ENCODE measurements at regions not wholly inside any gene's neighbourhood (a gene's known extent, or its start where the extent isn't known, plus 50 kb on each side); places are given as distances from the start of the nearest gene placed in this dataset.

DNA sequence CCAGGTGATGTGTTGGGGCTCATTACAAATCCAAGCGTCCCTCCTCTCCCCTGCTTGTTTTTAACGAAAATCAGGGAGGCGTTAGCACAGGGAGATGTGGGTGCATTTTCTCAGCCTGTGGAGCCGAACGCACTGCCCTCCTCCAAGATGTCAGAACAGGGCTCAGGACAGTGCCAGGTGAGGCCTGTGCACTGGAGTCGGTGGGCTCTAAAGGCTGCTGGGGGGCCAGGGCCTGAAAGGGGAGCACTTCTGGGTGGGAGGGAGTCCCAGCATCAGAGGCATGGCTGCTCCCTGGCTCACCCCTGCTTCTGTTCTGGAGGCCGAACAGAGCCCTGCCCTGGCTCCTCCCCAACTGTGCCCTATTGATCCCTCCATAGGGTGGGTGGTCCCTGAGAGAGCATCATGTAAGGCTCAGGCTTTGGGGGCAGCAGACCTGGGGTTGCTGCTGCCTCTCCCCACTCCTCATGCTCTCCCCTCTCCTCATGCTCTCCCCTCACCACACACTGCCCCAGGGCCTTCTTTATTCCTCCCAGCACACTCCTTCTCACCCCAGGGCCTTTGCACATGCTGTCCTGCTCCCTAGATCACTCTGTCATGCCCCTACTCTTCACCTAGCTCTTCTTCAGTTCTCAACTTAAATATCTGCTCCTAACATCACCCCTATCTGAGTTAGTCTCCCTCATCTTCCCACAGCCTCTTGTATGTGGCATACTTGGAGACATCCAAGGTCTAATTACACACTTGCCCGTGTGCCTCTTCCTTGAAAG is 725.2 kb downstream of the PTPRU start:
- Mint-ChIP-seq H3K9me3 (ENCODE audit: unreplicated experiment) (no peaks in the 10 kb centered on the region), H3K36me3 (ENCODE audit: low read depth, unreplicated experiment) (no peaks in the 10 kb centered on the region), H3K27me3 (ENCODE audit: unreplicated experiment) (peaks cover 3% of the 10 kb centered on the region), H3K27ac (ENCODE audit: unreplicated experiment) (no peak overlapping the region), H3K4me3 (ENCODE audit: unreplicated experiment) (no peak overlapping the region), H3K4me1 (ENCODE audit: unreplicated experiment) (peaks cover 4% of the 10 kb centered on the region)
- DNase-seq (ENCODE audit: low spot score): no peak
- no peak for TF ChIP-seq CTCF (IDR thresholded peaks at IDR 0.05; ENCODE audit: unreplicated experiment)

DNA sequence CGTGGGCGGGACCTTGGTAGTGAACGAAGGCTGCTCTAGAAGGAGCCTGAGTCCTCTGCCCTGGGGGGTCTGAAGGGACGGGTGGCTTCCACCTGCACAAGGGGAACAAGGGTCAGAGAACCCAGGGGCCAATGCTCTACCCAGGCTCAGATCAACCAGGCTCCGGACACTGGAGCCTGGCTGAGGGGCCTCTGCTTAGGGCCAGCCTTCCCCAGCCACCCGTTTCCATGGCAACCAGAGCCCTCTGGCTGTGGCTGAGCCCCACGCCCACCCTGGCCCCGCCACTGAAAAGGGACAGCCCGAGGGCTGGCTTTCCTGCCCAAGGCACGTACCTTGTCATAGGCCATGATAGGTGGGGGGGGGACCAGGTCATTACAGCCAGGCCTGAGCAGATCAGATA is 724.6 kb downstream of the PTPRU start:
- Mint-ChIP-seq H3K36me3 (ENCODE audit: low read depth, unreplicated experiment) (no peaks in the 10 kb centered on the region), H3K27ac (ENCODE audit: unreplicated experiment) (no peak overlapping the region)

GRCh38 chr1:29960156-29960755 is 723.9 kb downstream of the PTPRU start:
- Mint-ChIP-seq H3K4me1 (ENCODE audit: unreplicated experiment) (no peaks in the 10 kb centered on the region), H3K9me3 (ENCODE audit: unreplicated experiment) (no peaks in the 10 kb centered on the region), H3K27ac (ENCODE audit: unreplicated experiment) (no peak overlapping the region), H3K4me3 (ENCODE audit: unreplicated experiment) (no peak overlapping the region), H3K27me3 (ENCODE audit: unreplicated experiment) (peaks cover 4% of the 10 kb centered on the region), H3K36me3 (ENCODE audit: low read depth, unreplicated experiment) (no peaks in the 10 kb centered on the region)
- no peak for DNase-seq (ENCODE audit: low spot score)
- TF ChIP-seq CTCF (IDR thresholded peaks at IDR 0.05; ENCODE audit: unreplicated experiment): no peak

More for the DNA sequence above, 724.6 kb downstream of the PTPRU start:
- H3K9me3 Mint-ChIP-seq (ENCODE audit: unreplicated experiment): no peaks in the 10 kb centered on the region
- no peak for TF ChIP-seq CTCF (IDR thresholded peaks at IDR 0.05; ENCODE audit: unreplicated experiment)
- H3K27me3 Mint-ChIP-seq (ENCODE audit: unreplicated experiment): peaks cover 3% of the 10 kb centered on the region
- DNase-seq (ENCODE audit: low spot score): no peak
- no peak overlapping the region for H3K4me3 Mint-ChIP-seq (ENCODE audit: unreplicated experiment)
- H3K4me1 Mint-ChIP-seq (ENCODE audit: unreplicated experiment): no peaks in the 10 kb centered on the region

GRCh38 chr1:29959356-29959755 is 723.0 kb downstream of the PTPRU start:
- peaks cover 5% of the 10 kb centered on the region for H3K27me3 Mint-ChIP-seq (ENCODE audit: unreplicated experiment)
- TF ChIP-seq CTCF (IDR thresholded peaks at IDR 0.05; ENCODE audit: unreplicated experiment): no peak
- H3K36me3 Mint-ChIP-seq (ENCODE audit: low read depth, unreplicated experiment): no peaks in the 10 kb centered on the region
- no peaks in the 10 kb centered on the region for H3K9me3 Mint-ChIP-seq (ENCODE audit: unreplicated experiment)
- no peak overlapping the region for H3K27ac Mint-ChIP-seq (ENCODE audit: unreplicated experiment)
- H3K4me1 Mint-ChIP-seq (ENCODE audit: unreplicated experiment): no peaks in the 10 kb centered on the region
- no peak for DNase-seq (ENCODE audit: low spot score)
- H3K4me3 Mint-ChIP-seq (ENCODE audit: unreplicated experiment): no peak overlapping the region

GRCh38 chr1:29958271-29958670 is 721.9 kb downstream of the PTPRU start:
- no peak overlapping the region for H3K4me3 Mint-ChIP-seq (ENCODE audit: unreplicated experiment)
- no peaks in the 10 kb centered on the region for H3K9me3 Mint-ChIP-seq (ENCODE audit: unreplicated experiment)
- H3K27ac Mint-ChIP-seq (ENCODE audit: unreplicated experiment): no peak overlapping the region
- no peak for TF ChIP-seq CTCF (IDR thresholded peaks at IDR 0.05; ENCODE audit: unreplicated experiment)
- H3K27me3 Mint-ChIP-seq (ENCODE audit: unreplicated experiment): peaks cover 5% of the 10 kb centered on the region
- H3K4me1 Mint-ChIP-seq (ENCODE audit: unreplicated experiment): peaks cover 8% of the 10 kb centered on the region
- H3K36me3 Mint-ChIP-seq (ENCODE audit: low read depth, unreplicated experiment): no peaks in the 10 kb centered on the region
- DNase-seq (ENCODE audit: low spot score): no peak

Measured in endothelial cell (in vitro differentiated cells).